GM12874 (cell line): ENCODE measurements at regions not wholly inside any gene's neighbourhood (a gene's known extent, or its start where the extent isn't known, plus 50 kb on each side); places are given as distances from the start of the nearest gene placed in this dataset.

ENCODE experiments used
- TF ChIP-seq, protein P1 (sequence below): IDR thresholded peaks from 2 replicates; pipeline ENCODE4 v1.5.1; 2011; ENCODE audit warnings: low read depth, mild to moderate bottlenecking, control low read depth, low read length, moderate library complexity; ENCODE audit not compliant: insufficient read depth

DNA sequence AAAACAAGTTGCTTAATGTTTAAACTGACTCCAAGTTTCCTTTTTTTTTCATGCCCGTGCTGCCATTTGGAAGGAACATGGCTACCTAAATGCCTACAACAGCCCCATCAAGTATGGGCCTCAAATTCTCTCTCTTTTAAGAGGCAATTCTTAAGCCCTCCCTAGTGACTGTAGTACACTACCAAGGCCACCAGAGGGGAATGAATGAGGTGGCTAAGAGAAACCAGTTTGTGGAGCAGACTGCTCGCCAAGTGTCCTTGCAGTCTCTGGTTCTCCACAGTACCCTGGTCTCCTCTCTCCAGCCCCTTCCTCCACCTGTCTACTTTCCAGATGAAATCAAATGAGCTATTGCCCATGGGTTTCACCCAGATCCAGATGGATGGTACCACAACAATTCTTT lies 1809.6 kb downstream of the BRINP3 start:
- TF ChIP-seq, protein P1, sequence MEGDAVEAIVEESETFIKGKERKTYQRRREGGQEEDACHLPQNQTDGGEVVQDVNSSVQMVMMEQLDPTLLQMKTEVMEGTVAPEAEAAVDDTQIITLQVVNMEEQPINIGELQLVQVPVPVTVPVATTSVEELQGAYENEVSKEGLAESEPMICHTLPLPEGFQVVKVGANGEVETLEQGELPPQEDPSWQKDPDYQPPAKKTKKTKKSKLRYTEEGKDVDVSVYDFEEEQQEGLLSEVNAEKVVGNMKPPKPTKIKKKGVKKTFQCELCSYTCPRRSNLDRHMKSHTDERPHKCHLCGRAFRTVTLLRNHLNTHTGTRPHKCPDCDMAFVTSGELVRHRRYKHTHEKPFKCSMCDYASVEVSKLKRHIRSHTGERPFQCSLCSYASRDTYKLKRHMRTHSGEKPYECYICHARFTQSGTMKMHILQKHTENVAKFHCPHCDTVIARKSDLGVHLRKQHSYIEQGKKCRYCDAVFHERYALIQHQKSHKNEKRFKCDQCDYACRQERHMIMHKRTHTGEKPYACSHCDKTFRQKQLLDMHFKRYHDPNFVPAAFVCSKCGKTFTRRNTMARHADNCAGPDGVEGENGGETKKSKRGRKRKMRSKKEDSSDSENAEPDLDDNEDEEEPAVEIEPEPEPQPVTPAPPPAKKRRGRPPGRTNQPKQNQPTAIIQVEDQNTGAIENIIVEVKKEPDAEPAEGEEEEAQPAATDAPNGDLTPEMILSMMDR: no peak

DNA sequence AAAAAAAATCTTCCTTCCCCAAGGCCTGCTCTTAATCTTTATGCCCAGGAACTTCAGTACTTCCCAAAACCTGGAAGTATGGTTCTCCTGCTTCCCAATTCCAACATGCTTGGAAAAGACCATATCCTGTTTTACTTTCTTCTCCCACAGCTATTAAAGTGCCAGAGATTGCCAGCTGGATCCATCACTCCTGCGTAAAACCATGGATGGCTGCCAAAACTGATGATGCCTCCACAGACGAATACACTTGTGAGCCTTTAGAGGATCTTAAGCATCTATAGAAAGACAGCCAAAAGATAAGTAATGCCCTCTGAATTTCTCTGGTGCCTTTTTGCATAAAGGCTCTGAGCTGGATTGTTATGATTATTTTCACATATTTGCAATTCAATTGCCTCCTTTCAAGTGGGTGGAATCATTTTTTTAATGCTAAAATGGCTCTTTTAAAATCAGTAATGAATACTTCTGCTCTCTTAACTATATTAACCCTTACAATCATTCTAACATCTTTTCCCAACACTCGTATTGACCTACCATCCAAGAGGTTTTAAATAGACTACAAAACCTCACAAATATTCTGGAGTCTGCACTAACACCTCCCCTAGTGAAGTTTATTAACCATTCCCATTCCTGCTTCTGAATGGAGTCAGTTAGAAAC lies 1807.8 kb downstream of the BRINP3 start:
- TF ChIP-seq, protein P1: no peak

DNA sequence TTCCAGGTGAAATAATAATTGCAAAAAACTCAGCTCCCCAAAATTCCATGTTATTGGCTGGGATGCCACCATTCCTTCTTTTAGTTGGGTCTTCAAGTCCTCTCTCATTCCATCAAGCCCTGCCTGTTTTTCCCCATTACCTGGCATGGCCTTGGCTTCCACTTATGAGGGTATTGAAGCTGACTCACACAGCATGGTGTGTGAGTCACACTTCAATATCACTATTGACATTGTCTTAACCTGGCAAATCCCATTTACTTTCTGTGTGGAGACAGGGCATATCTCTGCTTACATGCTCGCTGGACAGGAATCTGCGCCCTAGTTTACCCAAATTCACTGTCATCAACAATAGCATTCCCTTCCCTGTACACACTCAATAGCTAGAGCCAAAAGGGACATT lies 1806.8 kb downstream of the BRINP3 start:
- TF ChIP-seq, protein P1: no peak

DNA sequence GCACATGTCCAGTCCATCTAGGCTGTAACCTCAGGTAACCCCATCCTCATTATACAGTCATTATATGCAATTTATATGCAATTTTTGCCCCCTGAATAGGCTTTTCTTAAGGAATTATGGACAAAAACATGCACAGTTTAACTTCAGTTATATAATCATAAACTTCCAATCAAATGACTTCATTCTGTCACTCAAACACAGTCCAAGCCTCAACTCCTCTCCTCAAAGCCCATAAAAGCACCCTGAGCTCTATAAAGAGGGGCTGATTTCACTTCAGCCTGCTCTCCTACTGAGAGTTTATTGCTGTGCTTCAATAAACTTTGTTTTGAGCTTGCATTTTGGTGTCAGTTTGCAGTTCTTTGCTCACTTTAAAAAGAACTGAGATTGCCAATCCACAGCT lies 1805.5 kb downstream of the BRINP3 start:
- TF ChIP-seq, protein P1: no peak

DNA sequence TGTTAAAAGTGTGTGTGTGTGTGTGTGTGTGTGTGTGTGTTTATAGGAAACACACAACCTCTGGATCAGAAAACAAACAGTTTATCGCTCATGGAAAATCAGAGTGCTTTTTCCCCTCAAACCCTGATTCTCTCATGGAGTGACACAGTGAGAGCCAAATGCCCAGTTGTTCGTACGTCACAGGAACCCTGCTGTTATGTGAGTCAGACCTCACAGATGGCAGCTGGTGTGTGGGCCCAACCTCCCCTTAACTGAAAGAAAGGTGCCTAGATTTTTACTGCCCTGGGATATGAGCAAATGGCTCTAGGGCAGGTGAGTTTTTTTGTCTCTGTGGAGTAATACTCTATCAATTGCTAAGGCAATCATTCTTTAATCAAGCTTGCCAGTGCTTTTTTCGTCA lies 1788.1 kb downstream of the BRINP3 start:
- TF ChIP-seq, protein P1: no peak

DNA sequence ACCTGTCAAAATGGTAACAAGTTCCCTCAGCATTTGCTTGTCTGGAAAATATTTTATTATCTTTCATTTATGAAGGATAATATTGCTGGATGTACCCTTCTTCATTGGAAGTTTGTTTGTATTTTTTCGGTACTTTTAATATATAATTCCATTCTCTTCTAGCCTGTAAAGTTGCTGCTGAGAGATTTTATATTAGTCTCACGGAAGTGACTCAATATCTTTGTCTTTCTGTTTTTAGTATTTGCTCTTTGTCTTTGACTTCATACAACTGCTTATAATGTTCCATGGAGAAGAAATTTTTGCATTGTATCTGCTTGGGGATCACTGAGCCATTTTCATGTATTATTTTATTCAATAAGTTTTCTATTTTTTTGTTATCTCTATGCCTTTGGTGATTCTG lies 1777.5 kb downstream of the BRINP3 start:
- TF ChIP-seq, protein P1: no peak

DNA sequence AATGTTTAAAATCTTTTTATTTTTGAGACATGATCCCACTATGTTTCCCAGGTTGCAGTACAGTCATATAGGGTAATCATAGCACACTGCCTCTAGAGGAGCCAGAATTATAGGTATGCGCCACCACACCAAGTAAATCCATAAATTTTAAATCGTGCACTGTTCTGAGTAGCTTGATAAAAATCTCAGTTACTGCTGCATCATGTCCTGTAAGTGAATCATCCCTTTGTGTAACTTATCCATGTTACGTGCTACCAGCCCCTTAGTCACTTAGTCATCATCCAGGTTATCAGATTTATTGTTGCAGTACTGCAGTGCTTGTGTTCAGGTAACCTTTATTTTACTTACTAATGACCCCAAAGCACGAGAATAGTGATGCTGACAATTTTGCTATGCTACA lies 1770.9 kb downstream of the BRINP3 start:
- TF ChIP-seq, protein P1: no peak
